IMR-90 (cell line): ENCODE measurements at regions not wholly inside any gene's neighbourhood (a gene's known extent, or its start where the extent isn't known, plus 50 kb on each side); places are given as distances from the start of the nearest gene placed in this dataset.

ENCODE experiments used
- BHLHE40 ChIP-seq: fragments of 150-350 bp; IDR thresholded peaks from 2 replicates; pipeline ENCODE4 v1.6.1; 2016; ENCODE audit warnings: mild to moderate bottlenecking, low read depth, low read length
- CEBPB ChIP-seq: IDR thresholded peaks from 2 replicates; pipeline ENCODE4 v1.6.1; 2012; ENCODE audit warnings: low read depth, low read length, improper control_type of control experiment
- CHD1 ChIP-seq: IDR thresholded peaks from 2 replicates; pipeline ENCODE4 v1.6.1; 2012; ENCODE audit warnings: low read depth, low read length, improper control_type of control experiment
- CTCF ChIP-seq: conservative IDR thresholded peaks from 2 replicates; pipeline ENCODE4 v1.5.1; 2012; ENCODE audit warnings: mild to moderate bottlenecking, low read depth, low read length, improper control_type of control experiment
- FOS ChIP-seq: fragments of 150-350 bp; IDR thresholded peaks from 2 replicates; pipeline ENCODE4 v1.6.1; 2016; ENCODE audit warnings: low read depth, low read length
- MAFK ChIP-seq: IDR thresholded peaks from 2 replicates; pipeline ENCODE4 v1.6.1; 2012; ENCODE audit warnings: low read depth, low read length, improper control_type of control experiment
- MXI1 ChIP-seq: IDR thresholded peaks from 2 replicates; pipeline ENCODE4 v1.6.1; 2012; ENCODE audit warnings: low read depth, mild to moderate bottlenecking, low read length, moderate library complexity, borderline replicate concordance
- POLR2A ChIP-seq: IDR thresholded peaks from 2 replicates; pipeline ENCODE4 v1.6.1; 2012; ENCODE audit warnings: mild to moderate bottlenecking, low read depth, low read length
- RAD21 ChIP-seq: IDR thresholded peaks from 2 replicates; pipeline ENCODE4 v1.6.1; 2012; ENCODE audit warnings: low read length, improper control_type of control experiment
- RFX5 ChIP-seq: IDR thresholded peaks from 2 replicates; pipeline ENCODE4 v1.8.0; 2012; ENCODE audit warnings: low read depth, mild to moderate bottlenecking, low read length, moderate library complexity
- USF2 ChIP-seq: fragments of 150-350 bp; IDR thresholded peaks from 2 replicates; pipeline ENCODE4 v1.6.1; 2017; ENCODE audit warnings: mild to moderate bottlenecking, antibody characterized with exemption, low read length, low read depth
- TF ChIP-seq, protein P1 (sequence below): fragments of 150-350 bp; IDR thresholded peaks from 2 replicates; pipeline ENCODE4 v1.6.1; 2016; ENCODE audit warnings: low read depth, mild to moderate bottlenecking, low read length, moderate library complexity, borderline replicate concordance

DNA sequence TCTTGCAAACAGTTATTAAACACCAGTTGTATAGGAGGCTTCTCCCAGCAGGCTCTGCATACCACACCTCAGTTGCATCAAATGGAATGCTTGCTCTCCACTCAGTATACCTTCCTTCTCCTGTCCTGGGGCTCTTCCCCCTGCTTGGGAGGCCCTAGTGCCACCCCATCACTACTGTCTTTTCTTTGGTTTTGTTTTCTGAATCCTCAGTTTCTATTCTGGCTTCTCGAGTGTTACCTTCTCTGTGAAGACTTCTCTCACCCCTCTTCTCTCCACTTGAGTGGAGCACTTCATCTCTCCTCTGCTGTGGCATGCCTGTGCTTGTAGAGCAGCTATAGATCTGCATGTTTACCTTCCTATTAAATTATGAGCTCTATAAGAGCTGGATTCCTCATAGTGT is 75.7 kb upstream of the TPRG1 start:
- TF ChIP-seq CTCF (no peak), RAD21 (no peak), POLR2A (no peak), MAFK (no peak), CEBPB (no peak), FOS (no peak), MXI1 (no peak), CHD1 (no peak), USF2 (no peak), BHLHE40 (no peak), RFX5 (no peak)
- TF ChIP-seq, protein P1, sequence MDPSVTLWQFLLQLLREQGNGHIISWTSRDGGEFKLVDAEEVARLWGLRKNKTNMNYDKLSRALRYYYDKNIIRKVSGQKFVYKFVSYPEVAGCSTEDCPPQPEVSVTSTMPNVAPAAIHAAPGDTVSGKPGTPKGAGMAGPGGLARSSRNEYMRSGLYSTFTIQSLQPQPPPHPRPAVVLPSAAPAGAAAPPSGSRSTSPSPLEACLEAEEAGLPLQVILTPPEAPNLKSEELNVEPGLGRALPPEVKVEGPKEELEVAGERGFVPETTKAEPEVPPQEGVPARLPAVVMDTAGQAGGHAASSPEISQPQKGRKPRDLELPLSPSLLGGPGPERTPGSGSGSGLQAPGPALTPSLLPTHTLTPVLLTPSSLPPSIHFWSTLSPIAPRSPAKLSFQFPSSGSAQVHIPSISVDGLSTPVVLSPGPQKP, result no peak
